HL-60 (cell line): ENCODE measurements at regions not wholly inside any gene's neighbourhood (a gene's known extent, or its start where the extent isn't known, plus 50 kb on each side); places are given as distances from the start of the nearest gene placed in this dataset.

ENCODE experiments used
- GABPA ChIP-seq: IDR thresholded peaks from 2 replicates; pipeline ENCODE4 v1.6.1; 2012; ENCODE audit warnings: low read depth
- TF ChIP-seq, protein P1 (sequence below): IDR thresholded peaks from one replicate; pipeline ENCODE4 v1.5.1; 2011; ENCODE audit warnings: low read length, control low read depth, inconsistent platforms; ENCODE audit not compliant: insufficient read depth

DNA sequence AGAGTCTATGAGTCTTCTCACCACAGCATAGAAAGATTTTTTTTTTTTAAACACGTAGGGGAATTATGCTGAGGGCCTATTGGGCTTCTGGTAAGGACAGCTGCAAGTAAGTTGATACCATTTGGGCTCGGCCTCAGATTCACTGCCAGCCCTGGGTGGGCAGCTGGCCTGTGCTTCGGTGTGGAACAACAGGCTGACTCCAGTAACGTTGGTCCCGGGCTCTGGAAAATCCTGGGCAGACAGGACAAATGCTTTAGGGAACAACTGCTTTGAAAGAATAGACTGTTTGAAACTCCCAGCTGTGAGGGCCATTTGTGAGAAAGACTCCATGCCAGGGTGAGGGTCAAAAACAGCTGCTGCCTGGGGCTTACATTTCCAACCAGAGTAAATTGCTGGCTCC lies 366.5 kb downstream of the QKI start:
- TF ChIP-seq, protein P1, sequence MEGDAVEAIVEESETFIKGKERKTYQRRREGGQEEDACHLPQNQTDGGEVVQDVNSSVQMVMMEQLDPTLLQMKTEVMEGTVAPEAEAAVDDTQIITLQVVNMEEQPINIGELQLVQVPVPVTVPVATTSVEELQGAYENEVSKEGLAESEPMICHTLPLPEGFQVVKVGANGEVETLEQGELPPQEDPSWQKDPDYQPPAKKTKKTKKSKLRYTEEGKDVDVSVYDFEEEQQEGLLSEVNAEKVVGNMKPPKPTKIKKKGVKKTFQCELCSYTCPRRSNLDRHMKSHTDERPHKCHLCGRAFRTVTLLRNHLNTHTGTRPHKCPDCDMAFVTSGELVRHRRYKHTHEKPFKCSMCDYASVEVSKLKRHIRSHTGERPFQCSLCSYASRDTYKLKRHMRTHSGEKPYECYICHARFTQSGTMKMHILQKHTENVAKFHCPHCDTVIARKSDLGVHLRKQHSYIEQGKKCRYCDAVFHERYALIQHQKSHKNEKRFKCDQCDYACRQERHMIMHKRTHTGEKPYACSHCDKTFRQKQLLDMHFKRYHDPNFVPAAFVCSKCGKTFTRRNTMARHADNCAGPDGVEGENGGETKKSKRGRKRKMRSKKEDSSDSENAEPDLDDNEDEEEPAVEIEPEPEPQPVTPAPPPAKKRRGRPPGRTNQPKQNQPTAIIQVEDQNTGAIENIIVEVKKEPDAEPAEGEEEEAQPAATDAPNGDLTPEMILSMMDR = no peak
- no peak for TF ChIP-seq GABPA
